Glutamatergic neuron (in vitro differentiated cells): ENCODE measurements at regions not wholly inside any gene's neighbourhood (a gene's known extent, or its start where the extent isn't known, plus 50 kb on each side); places are given as distances from the start of the nearest gene placed in this dataset.

Source experiments
- DNase-seq: peaks from one replicate; pipeline ENCODE4 v3.0.0; 2022
- H3K27ac Mint-ChIP-seq: one replicate; pipeline ENCODE4 v1.8.0; 2020; ENCODE audit warnings: mild to moderate bottlenecking, mixed read lengths, inconsistent platforms; ENCODE audit not compliant: unreplicated experiment
- H3K27me3 Mint-ChIP-seq: one replicate; pipeline ENCODE4 v1.8.0; 2020; ENCODE audit warnings: mild to moderate bottlenecking, moderate library complexity, mixed read lengths, inconsistent platforms; ENCODE audit not compliant: unreplicated experiment
- H3K36me3 Mint-ChIP-seq: one replicate; pipeline ENCODE4 v1.8.0; 2020; ENCODE audit warnings: mild to moderate bottlenecking, mixed read lengths, inconsistent platforms; ENCODE audit not compliant: unreplicated experiment
- H3K4me1 Mint-ChIP-seq: one replicate; pipeline ENCODE4 v1.8.0; 2020; ENCODE audit warnings: mild to moderate bottlenecking, low read depth, mixed read lengths, inconsistent platforms; ENCODE audit not compliant: unreplicated experiment
- H3K4me3 Mint-ChIP-seq: one replicate; pipeline ENCODE4 v1.8.0; 2020; ENCODE audit warnings: mild to moderate bottlenecking, mixed read lengths, inconsistent platforms; ENCODE audit not compliant: unreplicated experiment
- H3K9me3 Mint-ChIP-seq: one replicate; pipeline ENCODE4 v1.8.0; 2020; ENCODE audit warnings: mild to moderate bottlenecking, moderate library complexity, mixed read lengths, inconsistent platforms; ENCODE audit not compliant: unreplicated experiment
- CTCF ChIP-seq: fragments of 200-600 bp; sonication (generic); IDR thresholded peaks from one replicate; pipeline ENCODE4 v1.5.0; 2021; ENCODE audit not compliant: partially characterized antibody, unreplicated experiment

DNA sequence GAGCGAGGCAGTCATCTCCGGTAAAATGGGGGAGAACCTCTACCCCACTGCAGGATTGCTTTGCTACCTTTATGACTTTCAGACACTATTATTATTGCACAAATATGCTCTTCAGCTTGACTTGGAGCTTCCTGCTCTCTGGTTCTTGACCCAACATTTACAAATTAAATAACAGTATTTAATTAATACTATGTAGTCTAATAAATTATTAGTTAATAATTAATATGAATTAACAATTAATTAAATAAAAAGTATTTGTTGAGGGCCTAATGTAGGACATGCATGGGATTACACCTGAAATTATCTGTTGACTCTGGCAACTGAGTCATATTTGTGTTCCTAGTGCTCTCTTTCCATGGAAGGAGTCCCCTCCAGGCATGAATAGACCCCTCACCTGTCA lies 359.9 kb downstream of the SIPA1L2 start:
- Mint-ChIP-seq H3K9me3 (no peaks in the 10 kb centered on the region), H3K27me3 (peaks cover 2% of the 10 kb centered on the region), H3K4me1 (peaks cover 11% of the 10 kb centered on the region), H3K27ac (no peak overlapping the region), H3K4me3 (no peak overlapping the region), H3K36me3 (no peaks in the 10 kb centered on the region)
- no peak for TF ChIP-seq CTCF
- no peak for DNase-seq

- H3K4me1 Mint-ChIP-seq: peaks cover 11% of the 10 kb centered on the region
- peaks cover 2% of the 10 kb centered on the region for H3K9me3 Mint-ChIP-seq
- H3K27me3 Mint-ChIP-seq: peaks cover 2% of the 10 kb centered on the region
These were observed 361.9 kb downstream of the SIPA1L2 start for GRCh38 chr1:232267837-232268598.

DNA sequence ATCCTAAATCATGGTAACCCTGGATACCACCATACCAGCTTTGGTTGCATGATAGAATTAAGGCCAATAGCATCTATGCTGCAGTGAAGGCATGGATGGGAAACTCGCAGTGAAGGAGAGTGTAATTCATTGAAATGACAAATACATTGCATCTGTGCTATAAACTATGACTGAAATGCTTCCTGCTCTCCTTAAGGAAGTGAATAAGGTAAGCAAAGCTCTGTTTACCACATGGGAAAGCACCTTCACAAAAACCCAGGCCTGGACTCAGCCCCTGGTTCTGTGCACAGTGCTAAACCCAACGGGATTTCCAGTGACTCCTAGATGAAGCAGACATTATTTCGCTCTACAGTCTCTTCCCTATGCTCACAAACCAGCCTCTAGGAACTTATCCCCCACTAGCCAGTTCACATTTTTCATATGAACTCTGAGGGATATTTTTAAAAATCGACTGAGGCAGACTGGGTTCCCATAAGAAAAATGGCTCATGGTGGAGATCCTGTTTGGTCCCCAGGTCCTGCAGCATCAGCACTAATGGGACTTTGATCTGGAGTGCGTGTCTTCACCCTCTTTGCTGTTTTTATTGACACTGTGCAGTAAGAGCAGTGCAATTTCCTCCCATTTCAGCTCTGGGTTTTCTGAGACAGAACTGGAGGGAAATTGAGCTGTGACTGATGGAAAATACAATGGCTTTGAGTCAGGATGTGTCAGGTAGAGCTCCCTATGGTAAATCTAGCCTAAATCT lies 362.7 kb downstream of the SIPA1L2 start:
- peaks cover 9% of the 10 kb centered on the region for H3K4me1 Mint-ChIP-seq
- H3K27me3 Mint-ChIP-seq: no peaks in the 10 kb centered on the region
- no peak for TF ChIP-seq CTCF
- H3K4me3 Mint-ChIP-seq: no peak overlapping the region
- H3K36me3 Mint-ChIP-seq: no peaks in the 10 kb centered on the region
- DNase-seq: no peak
- no peak overlapping the region for H3K27ac Mint-ChIP-seq
- peaks cover 2% of the 10 kb centered on the region for H3K9me3 Mint-ChIP-seq

More at GRCh38 chr1:232267837-232268598, 361.9 kb downstream of the SIPA1L2 start:
- H3K27ac Mint-ChIP-seq: no peak overlapping the region
- H3K36me3 Mint-ChIP-seq: no peaks in the 10 kb centered on the region
- DNase-seq: no peak
- TF ChIP-seq CTCF: no peak
- H3K4me3 Mint-ChIP-seq: no peak overlapping the region

DNA sequence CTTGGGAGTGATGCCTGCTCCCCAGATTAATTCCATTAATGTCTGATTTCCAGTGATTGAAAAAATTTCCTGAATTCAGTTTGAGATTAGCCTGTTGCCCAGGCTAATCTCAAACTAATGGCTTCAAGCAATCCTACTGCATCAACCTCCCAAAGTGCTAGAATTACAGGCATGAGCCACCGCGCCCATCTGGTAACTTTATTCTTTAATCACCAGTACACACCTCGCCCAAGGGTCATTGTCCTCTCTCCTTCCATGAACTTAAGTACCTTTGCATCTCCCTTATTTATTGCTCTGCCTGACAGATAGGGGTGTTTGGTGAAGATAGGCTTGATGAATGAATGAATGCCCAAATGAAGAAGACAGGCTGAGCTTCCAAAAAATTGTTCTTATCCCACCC lies 366.5 kb downstream of the SIPA1L2 start:
- DNase-seq: no peak
- H3K4me3 Mint-ChIP-seq: no peak overlapping the region
- TF ChIP-seq CTCF: no peak
- H3K27ac Mint-ChIP-seq: no peak overlapping the region
- no peaks in the 10 kb centered on the region for H3K36me3 Mint-ChIP-seq
- no peaks in the 10 kb centered on the region for H3K27me3 Mint-ChIP-seq
- H3K9me3 Mint-ChIP-seq: peaks cover 3% of the 10 kb centered on the region
- H3K4me1 Mint-ChIP-seq: peaks cover 9% of the 10 kb centered on the region

DNA sequence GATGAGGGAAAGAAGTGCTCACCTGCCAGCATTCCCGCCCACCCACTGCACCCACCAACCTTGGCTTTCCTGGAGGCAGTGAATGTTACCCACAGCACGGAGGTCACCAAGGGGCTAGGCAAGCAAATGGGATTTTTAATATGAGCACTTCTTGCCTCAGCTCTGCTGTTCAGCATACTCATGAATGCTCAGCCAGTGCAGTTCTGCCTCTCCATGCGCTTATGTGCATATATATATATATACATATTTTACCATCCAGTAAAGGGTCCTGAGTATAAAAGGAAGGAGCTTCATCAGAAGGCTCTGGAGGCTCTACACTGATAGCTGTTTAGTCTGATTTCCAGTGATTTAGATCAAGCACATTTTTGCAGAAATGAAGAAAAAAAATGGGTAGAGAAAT lies 366.9 kb downstream of the SIPA1L2 start:
- H3K27me3 Mint-ChIP-seq: no peaks in the 10 kb centered on the region
- H3K4me1 Mint-ChIP-seq: peaks cover 9% of the 10 kb centered on the region
- H3K4me3 Mint-ChIP-seq: no peak overlapping the region
- no peak for TF ChIP-seq CTCF
- H3K36me3 Mint-ChIP-seq: no peaks in the 10 kb centered on the region
- no peak overlapping the region for H3K27ac Mint-ChIP-seq
- peaks cover 3% of the 10 kb centered on the region for H3K9me3 Mint-ChIP-seq
- DNase-seq: no peak
